ENCODE measurements at regions not wholly inside any gene's neighbourhood (a gene's known extent, or its start where the extent isn't known, plus 50 kb on each side); places are given as distances from the start of the nearest gene placed in this dataset.

GRCh38 chr2:11075221-11075620, 80.0 kb upstream of the SLC66A3 start:
- Histone ChIP-seq H3K4me3 (no peak overlapping the region), H3K36me3 (no peaks in the 10 kb centered on the region), H3K4me1 (no peaks in the 10 kb centered on the region), H3K27ac (no peak overlapping the region), H3K9me3 (no peaks in the 10 kb centered on the region), H3K27me3 (peaks cover 51% of the 10 kb centered on the region)
- TF ChIP-seq CTCF (IDR thresholded peaks at IDR 0.05) = no peak
- TF ChIP-seq POLR2AphosphoS5 (IDR thresholded peaks at IDR 0.05) = no peak
- TF ChIP-seq POLR2A (IDR thresholded peaks at IDR 0.05) = no peak
- TF ChIP-seq EP300 (IDR thresholded peaks at IDR 0.05) = no peak
- WGBS, 2 donors (ENCODE audit: low coverage in 1 of 2) = 90 to 96% methylated on average over 3 to 5 of the region's 5 CpGs
- no peak for ATAC-seq

- H3K9me3 ChIP-seq = no peaks in the 10 kb centered on the region
- TF ChIP-seq EP300 (IDR thresholded peaks at IDR 0.05) = no peak
- no peak for TF ChIP-seq POLR2A (IDR thresholded peaks at IDR 0.05)
- no peak for TF ChIP-seq POLR2AphosphoS5 (IDR thresholded peaks at IDR 0.05)
- no peak for TF ChIP-seq CTCF (IDR thresholded peaks at IDR 0.05)
- H3K36me3 ChIP-seq = no peaks in the 10 kb centered on the region
- WGBS, 2 donors (ENCODE audit: low coverage in 1 of 2) = 54 to 85% methylated on average over 2 to 3 of the region's 3 CpGs
- H3K27ac ChIP-seq = no peak overlapping the region
- H3K4me1 ChIP-seq = no peaks in the 10 kb centered on the region
- peaks cover 36% of the 10 kb centered on the region for H3K27me3 ChIP-seq
- ATAC-seq = no peak
- H3K4me3 ChIP-seq = no peak overlapping the region
Observed at GRCh38 chr2:11077411-11077810, 77.9 kb upstream of the SLC66A3 start.

- H3K9me3 ChIP-seq = no peaks in the 10 kb centered on the region
- 47 to 62% methylated on average over 2 to 4 of the region's 8 CpGs for WGBS, 2 donors (ENCODE audit: low coverage in 1 of 2)
- no peaks in the 10 kb centered on the region for H3K36me3 ChIP-seq
- H3K4me3 ChIP-seq = no peak overlapping the region
- H3K27ac ChIP-seq = no peak overlapping the region
- no peak for ATAC-seq
- H3K27me3 ChIP-seq = peaks cover 17% of the 10 kb centered on the region
- TF ChIP-seq CTCF (IDR thresholded peaks at IDR 0.05) (no peak), POLR2AphosphoS5 (IDR thresholded peaks at IDR 0.05) (no peak), EP300 (IDR thresholded peaks at IDR 0.05) (no peak), POLR2A (IDR thresholded peaks at IDR 0.05) (no peak)
- no peaks in the 10 kb centered on the region for H3K4me1 ChIP-seq
Observed at GRCh38 chr2:11079136-11079824, 76.0 kb upstream of the SLC66A3 start.

- no peak overlapping the region for H3K4me3 ChIP-seq
- no peaks in the 10 kb centered on the region for H3K9me3 ChIP-seq
- H3K27ac ChIP-seq = no peak overlapping the region
- H3K4me1 ChIP-seq = no peaks in the 10 kb centered on the region
- 77 to 90% methylated on average over 3 to 7 of the region's 20 CpGs for WGBS, 2 donors (ENCODE audit: low coverage in 1 of 2)
- ATAC-seq = no peak
- no peak for TF ChIP-seq CTCF (IDR thresholded peaks at IDR 0.05)
- no peak for TF ChIP-seq EP300 (IDR thresholded peaks at IDR 0.05)
- TF ChIP-seq POLR2AphosphoS5 (IDR thresholded peaks at IDR 0.05) = no peak
- no peak for TF ChIP-seq POLR2A (IDR thresholded peaks at IDR 0.05)
- H3K27me3 ChIP-seq = peaks cover 13% of the 10 kb centered on the region
- no peaks in the 10 kb centered on the region for H3K36me3 ChIP-seq
Observed at GRCh38 chr2:11080253-11081115, 74.8 kb upstream of the SLC66A3 start.

Data from gastroesophageal sphincter (tissue), 4 donors.